Astrocyte (in vitro differentiated cells and primary cell): ENCODE measurements at regions not wholly inside any gene's neighbourhood (a gene's known extent, or its start where the extent isn't known, plus 50 kb on each side); places are given as distances from the start of the nearest gene placed in this dataset.

Experiments used
- DNase-seq: peaks from one replicate; pipeline ENCODE4 v3.0.0-alpha.2; 2010; ENCODE audit warnings: low read depth
- FAIRE-seq: peaks from 2 replicates; lab custom pipeline; 2011; peaks lifted over from hg19 to GRCh38; lab: Jason Lieb, UNC
- H2AFZ ChIP-seq: 2 replicates; pipeline ENCODE4 v1.6.0; 2012; ENCODE audit warnings: low read depth, low read length, inconsistent platforms
- H3K27ac ChIP-seq: 2 replicates; pipeline ENCODE4 v1.5.1; 2011; ENCODE audit warnings: low read depth, low read length, inconsistent platforms
- H3K27me3 ChIP-seq: 2 replicates; pipeline ENCODE4 v1.6.0; 2011; ENCODE audit warnings: low read length, inconsistent platforms; ENCODE audit not compliant: insufficient read depth
- H3K36me3 ChIP-seq: 2 replicates; pipeline ENCODE4 v1.5.1; 2011; ENCODE audit warnings: low read length, inconsistent platforms; ENCODE audit not compliant: insufficient read depth
- H3K4me1 ChIP-seq: 2 replicates; pipeline ENCODE4 v1.5.1; 2011; ENCODE audit warnings: low read length, inconsistent platforms; ENCODE audit not compliant: insufficient read depth
- H3K4me2 ChIP-seq: 2 replicates; pipeline ENCODE4 v1.6.0; 2012; ENCODE audit warnings: low read length, inconsistent platforms
- H3K4me3 ChIP-seq: 2 replicates; pipeline ENCODE4 v1.5.1; 2011; ENCODE audit warnings: low read depth, mild to moderate bottlenecking, low read length, inconsistent platforms; ENCODE audit not compliant: insufficient read depth
- H3K79me2 ChIP-seq: 2 replicates; pipeline ENCODE4 v1.6.0; 2012; ENCODE audit warnings: mild to moderate bottlenecking, low read length, inconsistent platforms; ENCODE audit not compliant: insufficient read depth
- H3K9ac ChIP-seq: 2 replicates; pipeline ENCODE4 v1.6.0; 2012; ENCODE audit warnings: mild to moderate bottlenecking, low read length, inconsistent platforms
- H3K9me3 ChIP-seq: 2 replicates; pipeline ENCODE4 v1.5.1; 2012; ENCODE audit warnings: low read depth, mild to moderate bottlenecking, low read length, inconsistent platforms; ENCODE audit not compliant: insufficient read depth
- H4K20me1 ChIP-seq: 2 replicates; pipeline ENCODE4 v1.6.0; 2012; ENCODE audit warnings: low read length, inconsistent platforms; ENCODE audit not compliant: insufficient read depth
- H3K27ac Mint-ChIP-seq: one replicate; pipeline ENCODE4 v1.8.0; 2021; ENCODE audit warnings: mild to moderate bottlenecking, mixed read lengths; ENCODE audit not compliant: unreplicated experiment
- H3K27me3 Mint-ChIP-seq: one replicate; pipeline ENCODE4 v1.8.0; 2021; ENCODE audit warnings: low read depth, mixed read lengths; ENCODE audit not compliant: unreplicated experiment
- H3K36me3 Mint-ChIP-seq: one replicate; pipeline ENCODE4 v1.8.0; 2021; ENCODE audit warnings: low read depth, mixed read lengths; ENCODE audit not compliant: unreplicated experiment
- H3K4me1 Mint-ChIP-seq: one replicate; pipeline ENCODE4 v1.8.0; 2021; ENCODE audit warnings: low read depth, mixed read lengths; ENCODE audit not compliant: unreplicated experiment
- H3K4me3 Mint-ChIP-seq: one replicate; pipeline ENCODE4 v1.8.0; 2021; ENCODE audit warnings: mild to moderate bottlenecking, moderate library complexity, mixed read lengths; ENCODE audit not compliant: unreplicated experiment
- H3K9me3 Mint-ChIP-seq: one replicate; pipeline ENCODE4 v1.8.0; 2021; ENCODE audit warnings: mild to moderate bottlenecking, mixed read lengths; ENCODE audit not compliant: unreplicated experiment
- CTCF ChIP-seq: IDR thresholded peaks from 2 replicates; pipeline ENCODE4 v1.5.1; 2011; ENCODE audit warnings: low read depth, mild to moderate bottlenecking, inconsistent platforms, low read length, moderate library complexity; ENCODE audit not compliant: insufficient read depth
- EZH2 ChIP-seq: IDR thresholded peaks from 2 replicates; pipeline ENCODE4 v1.6.1; 2012; ENCODE audit warnings: mild to moderate bottlenecking, low read length, inconsistent platforms; ENCODE audit not compliant: insufficient read depth

- TF ChIP-seq EZH2 (no peak), CTCF (no peak)
- FAIRE-seq (no peak), DNase-seq (no peak)
- Histone ChIP-seq H2AFZ (no peak overlapping the region), H3K9me3 (no peaks in the 10 kb centered on the region), H3K36me3 (no peaks in the 10 kb centered on the region), H3K4me1 (peaks cover 27% of the 10 kb centered on the region), H3K27ac (peak overlapping the region; percentile 61), H3K27me3 (no peaks in the 10 kb centered on the region), H3K4me2 (no peak overlapping the region), H3K9ac (no peak overlapping the region), H3K79me2 (no peaks in the 10 kb centered on the region), H4K20me1 (no peaks in the 10 kb centered on the region), H3K4me3 (no peak overlapping the region)
- H3K27ac Mint-ChIP-seq, result no peak overlapping the region
- peaks cover 30% of the 10 kb centered on the region for H3K4me1 Mint-ChIP-seq
- H3K9me3 Mint-ChIP-seq, result peaks cover 2% of the 10 kb centered on the region
- no peaks in the 10 kb centered on the region for H3K36me3 Mint-ChIP-seq
- peaks cover 15% of the 10 kb centered on the region for H3K27me3 Mint-ChIP-seq
- no peak overlapping the region for H3K4me3 Mint-ChIP-seq
Measured at GRCh38 chr5:173765661-173766060, 122.5 kb upstream of the CPEB4 start.

- no peak overlapping the region for H3K4me3 Mint-ChIP-seq
- peaks cover 2% of the 10 kb centered on the region for H3K9me3 Mint-ChIP-seq
- Histone ChIP-seq H3K4me1 (peaks cover 32% of the 10 kb centered on the region), H3K36me3 (no peaks in the 10 kb centered on the region), H3K27me3 (peaks cover 3% of the 10 kb centered on the region), H3K9ac (no peak overlapping the region), H3K27ac (no peak overlapping the region), H3K4me2 (no peak overlapping the region), H4K20me1 (no peaks in the 10 kb centered on the region), H3K4me3 (no peak overlapping the region), H3K9me3 (no peaks in the 10 kb centered on the region), H3K79me2 (no peaks in the 10 kb centered on the region), H2AFZ (no peak overlapping the region)
- H3K27ac Mint-ChIP-seq, result no peak overlapping the region
- no peak for TF ChIP-seq CTCF
- TF ChIP-seq EZH2, result no peak
- peaks cover 30% of the 10 kb centered on the region for H3K4me1 Mint-ChIP-seq
- DNase-seq, result no peak
- H3K36me3 Mint-ChIP-seq, result no peaks in the 10 kb centered on the region
- H3K27me3 Mint-ChIP-seq, result peaks cover 17% of the 10 kb centered on the region
- FAIRE-seq, result no peak
Measured at GRCh38 chr5:173767574-173768266, 120.4 kb upstream of the CPEB4 start.

- H3K4me1 Mint-ChIP-seq, result peaks cover 27% of the 10 kb centered on the region
- H3K27me3 Mint-ChIP-seq, result peaks cover 17% of the 10 kb centered on the region
- no peak overlapping the region for H3K4me3 Mint-ChIP-seq
- no peak for FAIRE-seq
- H3K36me3 Mint-ChIP-seq, result no peaks in the 10 kb centered on the region
- Histone ChIP-seq H3K4me3 (no peak overlapping the region), H4K20me1 (no peaks in the 10 kb centered on the region), H3K4me1 (peaks cover 32% of the 10 kb centered on the region), H3K27ac (no peak overlapping the region), H3K36me3 (no peaks in the 10 kb centered on the region), H3K27me3 (peaks cover 3% of the 10 kb centered on the region), H3K4me2 (no peak overlapping the region), H2AFZ (no peak overlapping the region), H3K9ac (no peak overlapping the region), H3K79me2 (no peaks in the 10 kb centered on the region), H3K9me3 (no peaks in the 10 kb centered on the region)
- TF ChIP-seq EZH2 (no peak), CTCF (no peak)
- no peak for DNase-seq
- H3K9me3 Mint-ChIP-seq, result peaks cover 2% of the 10 kb centered on the region
- no peak overlapping the region for H3K27ac Mint-ChIP-seq
Measured at GRCh38 chr5:173768267-173768806, 119.8 kb upstream of the CPEB4 start.
